HL-60 (cell line): ENCODE measurements at regions not wholly inside any gene's neighbourhood (a gene's known extent, or its start where the extent isn't known, plus 50 kb on each side); places are given as distances from the start of the nearest gene placed in this dataset.
A peak's percentile ranks its signal among the peaks of the same experiment; 100 is the strongest.

Experiments used
- DNase-seq, 2 experiments: peaks; one replicate each; pipeline ENCODE4 v3.0.0-alpha.2; 2010 to 2020; ENCODE audit warnings: low read depth in 1 of 2, low spot score in 1 of 2
- H3K27ac ChIP-seq: fragments of 250-450 bp; sonication (Bioruptor Pico); replicated peaks from 2 replicates; pipeline ENCODE4 v1.5.1; 2020; ENCODE audit warnings: mild to moderate bottlenecking, moderate library complexity
- H3K27me3 ChIP-seq: fragments of 250-450 bp; sonication (Bioruptor Pico); 2 replicates; pipeline ENCODE4 v1.5.1; 2021; ENCODE audit warnings: mild to moderate bottlenecking, moderate library complexity; ENCODE audit not compliant: insufficient read depth, poor library complexity, severe bottlenecking
- H3K4me3 ChIP-seq: replicated peaks from 2 replicates; pipeline ENCODE4 v1.5.1; 2011; ENCODE audit warnings: mild to moderate bottlenecking, control low read depth, low read length; ENCODE audit not compliant: insufficient read depth
- CTCF ChIP-seq: IDR thresholded peaks from one replicate; pipeline ENCODE4 v1.5.1; 2011; ENCODE audit warnings: low read length, control low read depth, inconsistent platforms; ENCODE audit not compliant: insufficient read depth
- GABPA ChIP-seq: IDR thresholded peaks from 2 replicates; pipeline ENCODE4 v1.6.1; 2012; ENCODE audit warnings: low read depth
- POLR2AphosphoS5 ChIP-seq: IDR thresholded peaks from 2 replicates; pipeline ENCODE4 v1.6.1; 2012; ENCODE audit warnings: low read depth
- REST ChIP-seq: IDR thresholded peaks from 2 replicates; pipeline ENCODE4 v1.6.1; 2012; ENCODE audit warnings: low read depth; ENCODE audit not compliant: insufficient replicate concordance
- SPI1 ChIP-seq: IDR thresholded peaks from 2 replicates; pipeline ENCODE4 v1.6.1; 2012; ENCODE audit warnings: low read depth, mild to moderate bottlenecking, borderline replicate concordance

DNA sequence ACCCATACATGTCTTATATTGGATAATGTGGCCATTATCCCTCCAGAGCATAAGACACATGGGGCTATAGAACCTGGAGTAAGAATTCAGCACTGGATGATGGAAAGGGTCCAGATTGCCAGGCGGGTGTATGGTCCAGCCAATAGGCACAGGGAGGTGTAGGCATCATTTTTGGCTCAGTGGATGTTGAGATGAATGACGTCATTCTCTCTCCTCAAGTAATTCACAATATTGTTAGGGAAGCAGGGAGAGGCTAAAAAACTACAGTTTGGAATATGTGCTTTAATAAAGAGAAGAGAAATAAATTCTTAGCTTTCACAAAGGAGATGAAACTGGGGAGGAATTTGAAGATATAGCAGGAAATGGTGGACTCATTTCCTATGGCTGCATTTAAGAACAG is 461.1 kb upstream of the GOT2 start:
- no peaks in the 10 kb centered on the region for H3K27me3 ChIP-seq
- no peak overlapping the region for H3K4me3 ChIP-seq
- DNase-seq = no peak
- TF ChIP-seq POLR2AphosphoS5 = no peak
- TF ChIP-seq SPI1 = no peak
- TF ChIP-seq CTCF = no peak
- TF ChIP-seq GABPA = no peak
- TF ChIP-seq REST = no peak
- H3K27ac ChIP-seq = no peak overlapping the region

DNA sequence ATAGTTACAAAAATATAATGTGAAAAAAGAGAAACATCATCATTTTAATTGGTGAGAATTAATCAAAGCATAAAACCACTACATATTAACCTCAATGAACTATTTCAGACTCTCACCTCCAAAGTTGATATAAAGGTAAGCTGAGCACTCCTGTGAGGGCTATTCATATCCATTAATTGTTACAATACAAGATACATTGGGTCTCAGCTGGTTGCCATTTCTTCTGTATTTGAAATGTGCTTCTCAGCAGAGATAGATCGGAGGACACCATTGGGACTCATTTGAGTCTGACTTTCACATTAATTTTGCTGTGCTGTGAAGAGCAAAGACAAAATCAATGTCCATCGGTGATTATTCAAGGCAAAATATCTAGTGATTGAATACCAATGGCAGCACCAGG is 459.5 kb upstream of the GOT2 start:
- TF ChIP-seq GABPA (no peak), SPI1 (no peak), CTCF (no peak), REST (no peak), POLR2AphosphoS5 (no peak)
- H3K4me3 ChIP-seq = no peak overlapping the region
- no peaks in the 10 kb centered on the region for H3K27me3 ChIP-seq
- no peak overlapping the region for H3K27ac ChIP-seq
- DNase-seq = no peak

- peak; percentile 53 for TF ChIP-seq CTCF
- no peak for TF ChIP-seq POLR2AphosphoS5
- peak in 1 of 2 experiments; percentile 54 for DNase-seq
- no peaks in the 10 kb centered on the region for H3K27me3 ChIP-seq
- H3K4me3 ChIP-seq = no peak overlapping the region
- no peak overlapping the region for H3K27ac ChIP-seq
Measured at GRCh38 chr16:59192551-59193199, 458.6 kb upstream of the GOT2 start.

DNA sequence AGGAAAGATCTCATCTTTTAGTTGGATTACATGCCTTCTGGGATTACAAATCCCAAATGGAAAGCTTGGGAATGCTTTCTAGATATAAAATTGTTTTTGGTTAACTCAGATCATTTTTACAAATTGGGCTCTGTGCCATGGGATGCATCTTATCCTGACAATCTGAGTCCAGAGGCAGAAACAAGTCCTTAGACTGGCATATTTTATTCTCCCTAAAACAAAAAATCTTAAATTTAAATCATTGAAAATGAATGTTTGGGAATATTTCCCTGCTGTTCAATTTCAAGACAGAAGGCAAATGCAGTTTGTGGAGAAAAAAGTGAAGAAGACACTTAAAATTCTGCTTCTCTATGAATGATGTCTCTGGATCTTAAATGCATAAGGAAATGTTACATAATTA is 456.6 kb upstream of the GOT2 start:
- H3K27me3 ChIP-seq = no peaks in the 10 kb centered on the region
- H3K27ac ChIP-seq = no peak overlapping the region
- no peak for DNase-seq
- no peak for TF ChIP-seq REST
- no peak for TF ChIP-seq CTCF
- TF ChIP-seq SPI1 = no peak
- no peak for TF ChIP-seq POLR2AphosphoS5
- no peak for TF ChIP-seq GABPA
- no peak overlapping the region for H3K4me3 ChIP-seq
